ENCODE measurements at regions not wholly inside any gene's neighbourhood (a gene's known extent, or its start where the extent isn't known, plus 50 kb on each side); places are given as distances from the start of the nearest gene placed in this dataset.
"Not testable (repeated sequence)": the region's sequence is repeated elsewhere in the genome, so short reads cannot be mapped to it uniquely, and the experiment has no call there.

- no peaks in the 10 kb centered on the region for H3K4me1 Mint-ChIP-seq
- POLR2A ChIA-PET = no interaction called here
- H3K4me3 Mint-ChIP-seq = no peak overlapping the region
- DNase-seq (no peak), ATAC-seq (ENCODE audit: low read depth) (no peak)
- no peak overlapping the region for H3K27ac Mint-ChIP-seq
- H3K36me3 Mint-ChIP-seq = no peaks in the 10 kb centered on the region
- H3K27me3 Mint-ChIP-seq = no peaks in the 10 kb centered on the region
- H3K9me3 Mint-ChIP-seq = no peaks in the 10 kb centered on the region
These were observed 256.2 kb upstream of the KYNU start for GRCh38 chr2:142621287-142621686.

- DNase-seq (no peak), ATAC-seq (ENCODE audit: low read depth) (no peak)
- no peaks in the 10 kb centered on the region for H3K9me3 Mint-ChIP-seq
- no peaks in the 10 kb centered on the region for H3K4me1 Mint-ChIP-seq
- POLR2A ChIA-PET = no interaction called here
- H3K4me3 Mint-ChIP-seq = no peak overlapping the region
- H3K36me3 Mint-ChIP-seq = no peaks in the 10 kb centered on the region
- H3K27me3 Mint-ChIP-seq = no peaks in the 10 kb centered on the region
- H3K27ac Mint-ChIP-seq = no peak overlapping the region
These were observed 260.0 kb upstream of the KYNU start for GRCh38 chr2:142617461-142617860.

GRCh38 chr2:142615876-142616275, 261.6 kb upstream of the KYNU start:
- POLR2A ChIA-PET = no interaction called here
- Mint-ChIP-seq H3K36me3 (no peaks in the 10 kb centered on the region), H3K27ac (no peak overlapping the region), H3K27me3 (no peaks in the 10 kb centered on the region), H3K4me3 (no peak overlapping the region), H3K9me3 (no peaks in the 10 kb centered on the region), H3K4me1 (no peaks in the 10 kb centered on the region)
- ATAC-seq (ENCODE audit: low read depth) = no peak
- DNase-seq = no peak

GRCh38 chr2:142613193-142613592, 264.3 kb upstream of the KYNU start:
- H3K4me1 Mint-ChIP-seq; H3K9me3 Mint-ChIP-seq; H3K4me3 Mint-ChIP-seq; POLR2A ChIA-PET; H3K36me3 Mint-ChIP-seq; H3K27me3 Mint-ChIP-seq; DNase-seq; ATAC-seq (ENCODE audit: low read depth); H3K27ac Mint-ChIP-seq: not testable (repeated sequence)

- Mint-ChIP-seq H3K27ac (no peak overlapping the region), H3K36me3 (no peaks in the 10 kb centered on the region), H3K9me3 (no peaks in the 10 kb centered on the region), H3K4me1 (no peaks in the 10 kb centered on the region), H3K27me3 (no peaks in the 10 kb centered on the region), H3K4me3 (no peak overlapping the region)
- POLR2A ChIA-PET = no interaction called here
- ATAC-seq (ENCODE audit: low read depth) (no peak), DNase-seq (no peak)
These were observed 272.0 kb upstream of the KYNU start for GRCh38 chr2:142605421-142605820.

GRCh38 chr2:142603759-142604158, 273.7 kb upstream of the KYNU start:
- no peaks in the 10 kb centered on the region for H3K9me3 Mint-ChIP-seq
- no peaks in the 10 kb centered on the region for H3K27me3 Mint-ChIP-seq
- H3K4me3 Mint-ChIP-seq = no peak overlapping the region
- ATAC-seq (ENCODE audit: low read depth) = no peak
- H3K27ac Mint-ChIP-seq = no peak overlapping the region
- H3K4me1 Mint-ChIP-seq = no peaks in the 10 kb centered on the region
- DNase-seq = no peak
- POLR2A ChIA-PET = no interaction called here
- no peaks in the 10 kb centered on the region for H3K36me3 Mint-ChIP-seq

GRCh38 chr2:142602418-142602989, 275.0 kb upstream of the KYNU start:
- H3K27ac Mint-ChIP-seq = no peak overlapping the region
- H3K4me1 Mint-ChIP-seq = no peaks in the 10 kb centered on the region
- DNase-seq (no peak), ATAC-seq (ENCODE audit: low read depth) (no peak)
- H3K36me3 Mint-ChIP-seq = no peaks in the 10 kb centered on the region
- POLR2A ChIA-PET = no interaction called here
- H3K4me3 Mint-ChIP-seq = no peak overlapping the region
- no peaks in the 10 kb centered on the region for H3K9me3 Mint-ChIP-seq
- no peaks in the 10 kb centered on the region for H3K27me3 Mint-ChIP-seq

GRCh38 chr2:142601794-142602193, 275.7 kb upstream of the KYNU start:
- H3K9me3 Mint-ChIP-seq = no peaks in the 10 kb centered on the region
- H3K4me3 Mint-ChIP-seq = no peak overlapping the region
- POLR2A ChIA-PET = no interaction called here
- no peaks in the 10 kb centered on the region for H3K4me1 Mint-ChIP-seq
- ATAC-seq (ENCODE audit: low read depth) (no peak), DNase-seq (no peak)
- no peak overlapping the region for H3K27ac Mint-ChIP-seq
- no peaks in the 10 kb centered on the region for H3K27me3 Mint-ChIP-seq
- no peaks in the 10 kb centered on the region for H3K36me3 Mint-ChIP-seq

GRCh38 chr2:142599504-142599903, 278.0 kb upstream of the KYNU start:
- no peaks in the 10 kb centered on the region for H3K9me3 Mint-ChIP-seq
- no peak overlapping the region for H3K4me3 Mint-ChIP-seq
- H3K27me3 Mint-ChIP-seq = no peaks in the 10 kb centered on the region
- ATAC-seq (ENCODE audit: low read depth) (no peak), DNase-seq (no peak)
- no peaks in the 10 kb centered on the region for H3K36me3 Mint-ChIP-seq
- POLR2A ChIA-PET = no interaction called here
- no peak overlapping the region for H3K27ac Mint-ChIP-seq
- no peaks in the 10 kb centered on the region for H3K4me1 Mint-ChIP-seq

- DNase-seq (no peak), ATAC-seq (ENCODE audit: low read depth) (no peak)
- POLR2A ChIA-PET = no interaction called here
- Mint-ChIP-seq H3K4me1 (no peaks in the 10 kb centered on the region), H3K27me3 (no peaks in the 10 kb centered on the region), H3K36me3 (no peaks in the 10 kb centered on the region), H3K4me3 (no peak overlapping the region), H3K9me3 (no peaks in the 10 kb centered on the region), H3K27ac (no peak overlapping the region)
These were observed 278.6 kb upstream of the KYNU start for GRCh38 chr2:142598846-142599245.

GRCh38 chr2:142596334-142597088, 281.0 kb upstream of the KYNU start:
- ATAC-seq (ENCODE audit: low read depth) (no peak), DNase-seq (no peak)
- H3K36me3 Mint-ChIP-seq = no peaks in the 10 kb centered on the region
- H3K27me3 Mint-ChIP-seq = no peaks in the 10 kb centered on the region
- H3K27ac Mint-ChIP-seq = no peak overlapping the region
- H3K4me3 Mint-ChIP-seq = no peak overlapping the region
- POLR2A ChIA-PET = interaction anchor here (0.7 kb wide), 1 partner anchor 34 kb away, joined by 5 read pairs; no protein-coding TSS in a partner anchor
- H3K9me3 Mint-ChIP-seq = no peaks in the 10 kb centered on the region
- H3K4me1 Mint-ChIP-seq = no peaks in the 10 kb centered on the region

GRCh38 chr2:142594935-142595334, 282.5 kb upstream of the KYNU start:
- no peaks in the 10 kb centered on the region for H3K27me3 Mint-ChIP-seq
- no peak for DNase-seq
- H3K36me3 Mint-ChIP-seq = no peaks in the 10 kb centered on the region
- no peaks in the 10 kb centered on the region for H3K4me1 Mint-ChIP-seq
- H3K27ac Mint-ChIP-seq = no peak overlapping the region
- no peak for ATAC-seq (ENCODE audit: low read depth)
- no peak overlapping the region for H3K4me3 Mint-ChIP-seq
- POLR2A ChIA-PET = no interaction called here
- H3K9me3 Mint-ChIP-seq = no peaks in the 10 kb centered on the region

- Mint-ChIP-seq H3K4me1 (no peaks in the 10 kb centered on the region), H3K9me3 (no peaks in the 10 kb centered on the region), H3K36me3 (no peaks in the 10 kb centered on the region), H3K4me3 (no peak overlapping the region), H3K27me3 (no peaks in the 10 kb centered on the region), H3K27ac (no peak overlapping the region)
- ATAC-seq (ENCODE audit: low read depth) (no peak), DNase-seq (no peak)
- POLR2A ChIA-PET = no interaction called here
These were observed 285.3 kb upstream of the KYNU start for GRCh38 chr2:142592171-142592570.

- no peak overlapping the region for H3K4me3 Mint-ChIP-seq
- no peak for ATAC-seq (ENCODE audit: low read depth)
- no peak for DNase-seq
- POLR2A ChIA-PET = no interaction called here
- H3K36me3 Mint-ChIP-seq = no peaks in the 10 kb centered on the region
- H3K27me3 Mint-ChIP-seq = no peaks in the 10 kb centered on the region
- H3K27ac Mint-ChIP-seq = no peak overlapping the region
- H3K9me3 Mint-ChIP-seq = no peaks in the 10 kb centered on the region
- H3K4me1 Mint-ChIP-seq = no peaks in the 10 kb centered on the region
These were observed 286.0 kb upstream of the KYNU start for GRCh38 chr2:142591420-142591819.

Data from activated naive CD8-positive, alpha-beta T cell treated with anti-CD3 and anti-CD28 coated beads, Interleukin-2, amount 10 ng/mL, durations not matched to agents 7 days and 5 days (primary cell).